ENCODE measurements at regions not wholly inside any gene's neighbourhood (a gene's known extent, or its start where the extent isn't known, plus 50 kb on each side); places are given as distances from the start of the nearest gene placed in this dataset.

DNA sequence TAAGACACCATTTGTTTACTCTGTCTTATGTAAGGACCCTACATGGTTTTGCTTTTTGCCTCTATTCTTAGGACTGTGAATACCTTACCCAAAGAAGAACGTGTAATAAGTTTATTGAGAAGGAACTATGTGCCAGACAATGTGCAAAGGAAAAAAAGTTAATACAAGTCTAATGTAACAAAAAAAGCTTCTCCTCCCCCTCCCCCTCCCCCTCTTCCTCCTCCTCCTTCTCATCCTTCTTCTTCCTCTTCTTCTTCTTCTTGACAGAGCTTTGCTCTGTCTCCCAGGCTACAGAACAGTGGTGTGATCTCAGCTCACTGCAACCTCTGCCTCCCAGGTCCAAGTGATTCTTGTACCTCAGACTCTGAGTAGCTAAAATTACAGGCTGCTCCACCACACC, 50.9 kb upstream of the MITF start:
- TF ChIP-seq, protein P1, sequence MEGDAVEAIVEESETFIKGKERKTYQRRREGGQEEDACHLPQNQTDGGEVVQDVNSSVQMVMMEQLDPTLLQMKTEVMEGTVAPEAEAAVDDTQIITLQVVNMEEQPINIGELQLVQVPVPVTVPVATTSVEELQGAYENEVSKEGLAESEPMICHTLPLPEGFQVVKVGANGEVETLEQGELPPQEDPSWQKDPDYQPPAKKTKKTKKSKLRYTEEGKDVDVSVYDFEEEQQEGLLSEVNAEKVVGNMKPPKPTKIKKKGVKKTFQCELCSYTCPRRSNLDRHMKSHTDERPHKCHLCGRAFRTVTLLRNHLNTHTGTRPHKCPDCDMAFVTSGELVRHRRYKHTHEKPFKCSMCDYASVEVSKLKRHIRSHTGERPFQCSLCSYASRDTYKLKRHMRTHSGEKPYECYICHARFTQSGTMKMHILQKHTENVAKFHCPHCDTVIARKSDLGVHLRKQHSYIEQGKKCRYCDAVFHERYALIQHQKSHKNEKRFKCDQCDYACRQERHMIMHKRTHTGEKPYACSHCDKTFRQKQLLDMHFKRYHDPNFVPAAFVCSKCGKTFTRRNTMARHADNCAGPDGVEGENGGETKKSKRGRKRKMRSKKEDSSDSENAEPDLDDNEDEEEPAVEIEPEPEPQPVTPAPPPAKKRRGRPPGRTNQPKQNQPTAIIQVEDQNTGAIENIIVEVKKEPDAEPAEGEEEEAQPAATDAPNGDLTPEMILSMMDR (IDR thresholded peaks at IDR 0.05; ENCODE audit: borderline replicate concordance, extremely low read depth, low read length, poor library complexity, severe bottlenecking), result no peak
- TF ChIP-seq EZH2 (IDR thresholded peaks at IDR 0.05; ENCODE audit: borderline replicate concordance, low read depth, low read length, severe bottlenecking), result no peak

All from DND-41 (cell line).